Loucy (cell line): ENCODE measurements at regions not wholly inside any gene's neighbourhood (a gene's known extent, or its start where the extent isn't known, plus 50 kb on each side); places are given as distances from the start of the nearest gene placed in this dataset.

Source experiments
- H2AFZ ChIP-seq: fragments of 200-600 bp; sonication (generic); 2 replicates; pipeline ENCODE4 v1.6.0; 2016; ENCODE audit warnings: antibody characterized with exemption, mild to moderate bottlenecking, low read length, moderate library complexity
- H3F3A ChIP-seq: fragments of 200-600 bp; 2 replicates; pipeline ENCODE4 v1.6.0; 2016; ENCODE audit warnings: antibody characterized with exemption, low read depth, mild to moderate bottlenecking
- H3K27me3 ChIP-seq: fragments of 200-600 bp; sonication (generic); 2 replicates; pipeline ENCODE4 v1.6.1; 2014; ENCODE audit warnings: low read length, mild to moderate bottlenecking; ENCODE audit not compliant: insufficient read depth, poor library complexity, severe bottlenecking
- H3K36me3 ChIP-seq: fragments of 200-600 bp; sonication (generic); 2 replicates; pipeline ENCODE4 v1.6.1; 2016; ENCODE audit warnings: low read length; ENCODE audit not compliant: insufficient read depth
- H3K4me1 ChIP-seq: fragments of 200-600 bp; sonication (generic); 2 replicates; pipeline ENCODE4 v1.5.1; 2014; ENCODE audit warnings: low read length, mild to moderate bottlenecking; ENCODE audit not compliant: insufficient read depth, poor library complexity, severe bottlenecking
- H3K4me2 ChIP-seq: fragments of 200-600 bp; sonication (generic); 2 replicates; pipeline ENCODE4 v1.6.0; 2014; ENCODE audit warnings: antibody characterized with exemption, low read length, low read depth, mild to moderate bottlenecking; ENCODE audit not compliant: poor library complexity, severe bottlenecking
- H3K4me3 ChIP-seq: fragments of 200-600 bp; sonication (generic); 2 replicates; pipeline ENCODE4 v1.5.1; 2014; ENCODE audit warnings: low read length, mild to moderate bottlenecking, mixed read lengths; ENCODE audit not compliant: poor library complexity, severe bottlenecking
- H3K79me2 ChIP-seq: fragments of 200-600 bp; sonication (generic); 2 replicates; pipeline ENCODE4 v1.6.1; 2014; ENCODE audit warnings: low read length; ENCODE audit not compliant: insufficient read depth
- H3K9ac ChIP-seq: fragments of 200-600 bp; sonication (generic); 2 replicates; pipeline ENCODE4 v1.6.0; 2014; ENCODE audit warnings: mild to moderate bottlenecking, low read depth, low read length, moderate library complexity; ENCODE audit not compliant: poor library complexity, severe bottlenecking
- H3K9me2 ChIP-seq: fragments of 200-600 bp; sonication (generic); replicated peaks from 2 replicates; pipeline ENCODE4 v1.6.1; 2016; ENCODE audit warnings: low read depth, low read length, mixed read lengths
- H3K9me3 ChIP-seq: fragments of 200-600 bp; sonication (generic); 2 replicates; pipeline ENCODE4 v1.6.1; 2014; ENCODE audit warnings: mild to moderate bottlenecking, antibody characterized with exemption, low read length, low read depth; ENCODE audit not compliant: insufficient read depth
- H4K20me1 ChIP-seq: fragments of 200-600 bp; sonication (generic); 2 replicates; pipeline ENCODE4 v1.6.0; 2014; ENCODE audit warnings: antibody characterized with exemption, low read length, mild to moderate bottlenecking; ENCODE audit not compliant: insufficient read depth, poor library complexity, severe bottlenecking
- CTCF ChIP-seq: fragments of 200-600 bp; sonication (generic); conservative IDR thresholded peaks from 2 replicates; pipeline ENCODE4 v1.5.1; 2014; ENCODE audit warnings: mild to moderate bottlenecking, antibody characterized with exemption, low read length
- EZH2phosphoT487 ChIP-seq: fragments of 200-600 bp; IDR thresholded peaks from 2 replicates; pipeline ENCODE4 v1.6.1; 2018; ENCODE audit warnings: antibody characterized with exemption, mild to moderate bottlenecking, moderate library complexity, borderline replicate concordance

GRCh38 chr14:26851793-26852192 lies 254.0 kb upstream of the NOVA1 start:
- H3K4me1 ChIP-seq, result no peaks in the 10 kb centered on the region
- no peaks in the 10 kb centered on the region for H3K79me2 ChIP-seq
- no peak overlapping the region for H3K4me2 ChIP-seq
- H3K27me3 ChIP-seq, result no peaks in the 10 kb centered on the region
- H2AFZ ChIP-seq, result no peak overlapping the region
- H3K9me2 ChIP-seq, result no peaks in the 10 kb centered on the region
- H3K9ac ChIP-seq, result no peak overlapping the region
- TF ChIP-seq CTCF (no peak), EZH2phosphoT487 (no peak)
- no peaks in the 10 kb centered on the region for H3F3A ChIP-seq
- H3K36me3 ChIP-seq, result no peaks in the 10 kb centered on the region
- H4K20me1 ChIP-seq, result no peaks in the 10 kb centered on the region
- no peak overlapping the region for H3K4me3 ChIP-seq
- no peaks in the 10 kb centered on the region for H3K9me3 ChIP-seq

GRCh38 chr14:26855077-26855753 lies 257.4 kb upstream of the NOVA1 start:
- no peaks in the 10 kb centered on the region for H3F3A ChIP-seq
- TF ChIP-seq EZH2phosphoT487 (no peak), CTCF (no peak)
- no peaks in the 10 kb centered on the region for H3K79me2 ChIP-seq
- H3K27me3 ChIP-seq, result no peaks in the 10 kb centered on the region
- no peak overlapping the region for H3K9ac ChIP-seq
- no peak overlapping the region for H3K4me2 ChIP-seq
- no peak overlapping the region for H2AFZ ChIP-seq
- H3K36me3 ChIP-seq, result no peaks in the 10 kb centered on the region
- no peaks in the 10 kb centered on the region for H3K9me3 ChIP-seq
- no peaks in the 10 kb centered on the region for H3K4me1 ChIP-seq
- no peak overlapping the region for H3K4me3 ChIP-seq
- H3K9me2 ChIP-seq, result no peaks in the 10 kb centered on the region
- no peaks in the 10 kb centered on the region for H4K20me1 ChIP-seq

- Histone ChIP-seq H4K20me1 (no peaks in the 10 kb centered on the region), H3K9ac (no peak overlapping the region), H3K79me2 (no peaks in the 10 kb centered on the region), H3K9me2 (no peaks in the 10 kb centered on the region), H3K4me1 (no peaks in the 10 kb centered on the region), H3K36me3 (no peaks in the 10 kb centered on the region), H3K27me3 (no peaks in the 10 kb centered on the region), H3K9me3 (no peaks in the 10 kb centered on the region), H3K4me3 (no peak overlapping the region), H3F3A (no peaks in the 10 kb centered on the region), H3K4me2 (no peak overlapping the region), H2AFZ (no peak overlapping the region)
- TF ChIP-seq EZH2phosphoT487 (no peak), CTCF (no peak)
Observed at GRCh38 chr14:26856876-26857518, 259.2 kb upstream of the NOVA1 start.
